H1 (cell line): ENCODE measurements at regions not wholly inside any gene's neighbourhood (a gene's known extent, or its start where the extent isn't known, plus 50 kb on each side); places are given as distances from the start of the nearest gene placed in this dataset.

Source experiments
- CTCF ChIA-PET: fragments of 300-600 bp; sonication (Branson Sonifier 250); formaldehyde crosslinking; loops from one replicate; lab custom pipeline; 2021; ENCODE audit not compliant: partially characterized antibody; lab: Charles Lee
- POLR2A ChIA-PET: fragments of 300-600 bp; sonication (Branson Sonifier 250); formaldehyde crosslinking; loops from one replicate; lab custom pipeline; 2021; ENCODE audit warnings: inconsistent platforms; ENCODE audit not compliant: partially characterized antibody; lab: Charles Lee
- DNase-seq, 2 experiments: peaks; one replicate each; pipeline versions ENCODE4 v3.0.0 to v3.0.0-alpha.2; 2010 to 2022; ENCODE audit warnings: low spot score in 2 of 2, low read depth in 1 of 2, mixed read lengths in 1 of 2
- FAIRE-seq: peaks from 2 replicates; lab custom pipeline; 2011; peaks lifted over from hg19 to GRCh38; lab: Jason Lieb, UNC
- H2AFZ ChIP-seq: 2 replicates; pipeline ENCODE4 v1.8.1; 2012; ENCODE audit warnings: low read length, inconsistent platforms
- H2AK5ac ChIP-seq: 2 replicates; pipeline ENCODE4 v1.6.1; 2013; ENCODE audit warnings: low read depth, low read length
- H2BK120ac ChIP-seq: replicated peaks from 2 replicates; pipeline ENCODE3; 2013; ENCODE audit warnings: low read depth, low read length, inconsistent platforms
- H2BK12ac ChIP-seq: 2 replicates; pipeline ENCODE4 v1.6.1; 2013; ENCODE audit warnings: low read depth, low read length
- H2BK15ac ChIP-seq: 2 replicates; pipeline ENCODE4 v1.6.1; 2013; ENCODE audit warnings: low read length
- H2BK20ac ChIP-seq: 2 replicates; pipeline ENCODE4 v1.6.1; 2013; ENCODE audit warnings: low read length
- H2BK5ac ChIP-seq: 2 replicates; pipeline ENCODE4 v1.6.1; 2013; ENCODE audit warnings: low read depth, low read length
- H3K14ac ChIP-seq: 2 replicates; pipeline ENCODE4 v1.6.1; 2013; ENCODE audit warnings: inconsistent platforms; ENCODE audit not compliant: insufficient read length
- H3K18ac ChIP-seq: 2 replicates; pipeline ENCODE4 v1.6.1; 2013; ENCODE audit warnings: low read length; ENCODE audit errors: extremely low read depth
- H3K23ac ChIP-seq: 2 replicates; pipeline ENCODE4 v1.6.1; 2013; ENCODE audit warnings: inconsistent platforms; ENCODE audit not compliant: insufficient read length
- H3K23me2 ChIP-seq: 2 replicates; pipeline ENCODE4 v1.6.1; 2013; ENCODE audit warnings: low read depth, low read length
- H3K27ac ChIP-seq: 2 replicates; pipeline ENCODE4 v1.6.1; 2011; ENCODE audit warnings: low read depth, low read length, inconsistent platforms
- H3K27me3 ChIP-seq, 4 experiments: replicated peaks in 1 of 4; 1 replicate in 1 of 4; 2 replicates in 3 of 4; pipeline versions ENCODE4 v1.6.1 to v1.8.1; 2011 to 2013; ENCODE audit warnings: low read length in 3 of 4, mild to moderate bottlenecking in 3 of 4, inconsistent platforms in 2 of 4, mixed read lengths in 2 of 4, moderate library complexity in 1 of 4; ENCODE audit not compliant: control insufficient read depth in 3 of 4, insufficient read depth in 3 of 4; ENCODE audit errors: extremely low read depth in 1 of 4
- H3K36me3 ChIP-seq, 4 experiments: 2 replicates each; pipeline versions ENCODE4 v1.6.1 to v1.8.1; 2011 to 2013; ENCODE audit warnings: mild to moderate bottlenecking in 4 of 4, low read length in 3 of 4, moderate library complexity in 2 of 4, control low read depth in 1 of 4, inconsistent platforms in 1 of 4; ENCODE audit not compliant: insufficient read depth in 4 of 4, control insufficient read depth in 2 of 4
- H3K4ac ChIP-seq: replicated peaks from 2 replicates; pipeline ENCODE3; 2013; ENCODE audit warnings: low read length, low read depth, mixed read lengths, inconsistent platforms; ENCODE audit not compliant: insufficient read length
- H3K4me1 ChIP-seq, 4 experiments: replicated peaks in 1 of 4; 1 replicate in 1 of 4; 2 replicates in 3 of 4; pipeline versions ENCODE4 v1.6.1 to v1.8.1; 2011 to 2013; ENCODE audit warnings: low read length in 3 of 4, inconsistent platforms in 2 of 4, mixed read lengths in 1 of 4; ENCODE audit not compliant: insufficient read depth in 4 of 4, control insufficient read depth in 3 of 4
- H3K4me2 ChIP-seq, 2 experiments: 2 replicates each; pipeline versions ENCODE4 v1.6.1 to v1.8.1; 2011 to 2013; ENCODE audit warnings: low read depth in 2 of 2, low read length in 2 of 2, control low read depth in 1 of 2, inconsistent platforms in 1 of 2, mild to moderate bottlenecking in 1 of 2; ENCODE audit not compliant: insufficient read depth in 1 of 2
- H3K4me3 ChIP-seq, 4 experiments: fragments of 200-600, 300-600 bp in 1 of 4; sonication (generic), shearing (Covaris generic), sonication (Bioruptor Twin) in 1 of 4; 2 replicates each; pipeline versions ENCODE4 v1.5.1 to v1.8.1; 2011 to 2016; ENCODE audit warnings: low read length in 4 of 4, low read depth in 3 of 4, control low read depth in 2 of 4, inconsistent platforms in 2 of 4, mild to moderate bottlenecking in 2 of 4, mixed read lengths in 1 of 4, moderate library complexity in 1 of 4; ENCODE audit not compliant: insufficient read depth in 2 of 4; ENCODE audit errors: extremely low read depth in 1 of 4
- H3K56ac ChIP-seq: replicated peaks from 2 replicates; pipeline ENCODE3; 2013; ENCODE audit warnings: low read depth, mild to moderate bottlenecking, mixed read lengths, low read length, inconsistent platforms; ENCODE audit not compliant: insufficient read length
- H3K79me1 ChIP-seq: 2 replicates; pipeline ENCODE4 v1.6.1; 2013; ENCODE audit warnings: low read depth, low read length, control low read depth
- H3K79me2 ChIP-seq, 2 experiments: 2 replicates each; pipeline versions ENCODE4 v1.6.1 to v1.8.1; 2012 to 2013; ENCODE audit warnings: low read length in 2 of 2, mild to moderate bottlenecking in 2 of 2, inconsistent platforms in 1 of 2; ENCODE audit not compliant: insufficient read depth in 2 of 2, control insufficient read depth in 1 of 2
- H3K9ac ChIP-seq, 4 experiments: replicated peaks in 1 of 4; 1 replicate in 1 of 4; 2 replicates in 3 of 4; pipeline versions ENCODE4 v1.6.1 to v1.8.1; 2011 to 2013; ENCODE audit warnings: low read depth in 3 of 4, low read length in 3 of 4, control low read depth in 2 of 4, mild to moderate bottlenecking in 2 of 4, moderate library complexity in 2 of 4, inconsistent platforms in 1 of 4; ENCODE audit errors: extremely low read depth in 1 of 4
- H3K9me3 ChIP-seq, 2 experiments: 2 replicates each; pipeline versions ENCODE4 v1.6.1 to v1.8.1; 2012 to 2013; ENCODE audit warnings: mild to moderate bottlenecking in 2 of 2, moderate library complexity in 2 of 2, control low read depth in 1 of 2, inconsistent platforms in 1 of 2, low read depth in 1 of 2, low read length in 1 of 2, mixed read lengths in 1 of 2; ENCODE audit not compliant: insufficient read depth in 2 of 2
- H4K20me1 ChIP-seq, 2 experiments: replicated peaks in 1 of 2; 2 replicates each; pipeline versions ENCODE3 to v1.8.1; 2011 to 2013; ENCODE audit warnings: inconsistent platforms in 2 of 2, low read length in 2 of 2, mild to moderate bottlenecking in 1 of 2; ENCODE audit not compliant: insufficient read depth in 2 of 2, control insufficient read depth in 1 of 2
- H4K5ac ChIP-seq: 2 replicates; pipeline ENCODE4 v1.6.1; 2013; ENCODE audit warnings: low read length, low read depth, mixed read lengths, inconsistent platforms; ENCODE audit not compliant: insufficient read length
- H4K8ac ChIP-seq: 2 replicates; pipeline ENCODE4 v1.8.0; 2013; ENCODE audit warnings: mild to moderate bottlenecking, moderate library complexity, low read length, inconsistent platforms; ENCODE audit not compliant: insufficient read depth; ENCODE audit errors: extremely low read depth
- H4K91ac ChIP-seq: replicated peaks from 2 replicates; pipeline ENCODE3; 2013; ENCODE audit warnings: low read length, mixed read lengths, inconsistent platforms; ENCODE audit not compliant: insufficient read length
- ASH2L ChIP-seq: fragments of 200-600, 300-600 bp; sonication (generic); IDR thresholded peaks from one replicate; pipeline ENCODE4 v1.7.1; 2017; ENCODE audit warnings: low read length
- EGR1 ChIP-seq: IDR thresholded peaks from 2 replicates; pipeline ENCODE4 v1.6.1; 2011; ENCODE audit warnings: low read depth, low read length, borderline replicate concordance
- FOSL1 ChIP-seq: IDR thresholded peaks from 2 replicates; pipeline ENCODE4 v1.6.1; 2011; ENCODE audit warnings: mild to moderate bottlenecking, low read depth, low read length, moderate library complexity; ENCODE audit not compliant: insufficient read depth
- HDAC2 ChIP-seq, 2 experiments: fragments of 300-600 bp in 1 of 2; sonication (generic) in 1 of 2; IDR thresholded peaks; 2 replicates each; pipeline ENCODE4 v1.6.1; 2011 to 2012; ENCODE audit warnings: low read depth in 2 of 2, low read length in 2 of 2, mild to moderate bottlenecking in 2 of 2, moderate library complexity in 2 of 2, borderline replicate concordance in 1 of 2, inconsistent platforms in 1 of 2
- KDM1A ChIP-seq: fragments of 200-600, 300-600 bp; sonication (generic); IDR thresholded peaks from 2 replicates; pipeline ENCODE4 v1.7.1; 2016; ENCODE audit warnings: mild to moderate bottlenecking, low read length, borderline replicate concordance
- KDM4A ChIP-seq: IDR thresholded peaks from one replicate; pipeline ENCODE4 v1.7.1; 2012; ENCODE audit warnings: low read depth, mild to moderate bottlenecking, moderate library complexity, low read length, inconsistent platforms; ENCODE audit not compliant: severe bottlenecking
- NANOG ChIP-seq: IDR thresholded peaks from 2 replicates; pipeline ENCODE4 v1.6.1; 2011; ENCODE audit warnings: low read length, low read depth, mild to moderate bottlenecking, inconsistent platforms; ENCODE audit not compliant: insufficient read depth, poor library complexity, severe bottlenecking
- NRF1 ChIP-seq: IDR thresholded peaks from 2 replicates; pipeline ENCODE4 v1.6.1; 2011; ENCODE audit warnings: mild to moderate bottlenecking, low read depth, low read length, improper control_type of control experiment
- PHF8 ChIP-seq: fragments of 200-600 bp; sonication (generic); conservative IDR thresholded peaks from 2 replicates; pipeline ENCODE4 v1.7.1; 2012; ENCODE audit warnings: low read depth, mild to moderate bottlenecking, inconsistent platforms, low read length, moderate library complexity
- RBBP5 ChIP-seq: IDR thresholded peaks from 2 replicates; pipeline ENCODE4 v1.7.1; 2012; ENCODE audit warnings: low read depth, mild to moderate bottlenecking, inconsistent platforms, low read length, moderate library complexity, borderline replicate concordance
- RFX5 ChIP-seq: IDR thresholded peaks from 2 replicates; pipeline ENCODE4 v1.6.1; 2011; ENCODE audit warnings: low read depth, low read length, improper control_type of control experiment, borderline replicate concordance
- SIRT6 ChIP-seq: IDR thresholded peaks from one replicate; pipeline ENCODE4 v1.7.1; 2012; ENCODE audit warnings: low read length, inconsistent platforms
- SP1 ChIP-seq: IDR thresholded peaks from 2 replicates; pipeline ENCODE4 v1.6.1; 2011; ENCODE audit warnings: low read depth, low read length
- TAF1 ChIP-seq: IDR thresholded peaks from 2 replicates; pipeline ENCODE4 v1.6.1; 2011; ENCODE audit warnings: mild to moderate bottlenecking, low read depth, low read length
- TBP ChIP-seq: IDR thresholded peaks from 2 replicates; pipeline ENCODE4 v1.6.1; 2011; ENCODE audit warnings: low read depth, low read length, improper control_type of control experiment
- TEAD4 ChIP-seq: IDR thresholded peaks from 2 replicates; pipeline ENCODE4 v1.6.1; 2012; ENCODE audit warnings: low read depth, low read length, inconsistent platforms, mixed read lengths
- WGBS, 2 experiments: shearing (Covaris generic) in 1 of 2; methylation state at CpG; one replicate each; pipeline versions ENCODE4 v1.1.6 to v1.1.7; 2013 to 2015; ENCODE audit warnings: low lambda C conversion rate in 2 of 2, mixed read lengths in 2 of 2, inconsistent platforms in 1 of 2, low coverage in 1 of 2, missing lambda C conversion rate in 1 of 2; ENCODE audit not compliant: insufficient replicate concordance in 2 of 2, insufficient coverage in 1 of 2, insufficient read length in 1 of 2; ENCODE audit errors: extremely low coverage in 1 of 2, missing lambda C conversion rate in 1 of 2; 5-methylcytosine and 5-hydroxymethylcytosine counted together

- H3K4ac ChIP-seq: no peak overlapping the region
- no peaks in the 10 kb centered on the region for H3K23me2 ChIP-seq
- H2BK15ac ChIP-seq: no peak overlapping the region
- no peak overlapping the region for H2BK5ac ChIP-seq
- no peak overlapping the region for H2BK20ac ChIP-seq
- H3K14ac ChIP-seq: no peak overlapping the region
- no peak overlapping the region for H3K18ac ChIP-seq
- H3K79me1 ChIP-seq: no peaks in the 10 kb centered on the region
- no peaks in the 10 kb centered on the region for H4K20me1 ChIP-seq
- no peak overlapping the region for H3K23ac ChIP-seq
- ChIA-PET POLR2A (no interaction called here), CTCF (no interaction called here)
- H2BK12ac ChIP-seq: 0 out of 2 replicates have a peak overlapping the region, but pooled peaks have one; percentile 50
- H4K8ac ChIP-seq: no peak overlapping the region
- H3K36me3 ChIP-seq: no peaks in the 10 kb centered on the region
- no peak overlapping the region for H2AFZ ChIP-seq
- no peak overlapping the region for H3K4me3 ChIP-seq
- no peak overlapping the region for H2BK120ac ChIP-seq
- DNase-seq (no peak), FAIRE-seq (no peak)
- 88% methylated on average over 2 of the region's 2 CpGs; no CpG with 5 or more reads in 1 of the 2 experiments for WGBS, 2 experiments
- no peaks in the 10 kb centered on the region for H3K79me2 ChIP-seq
- no peak overlapping the region for H3K27ac ChIP-seq
- no peak overlapping the region for H2AK5ac ChIP-seq
- H3K56ac ChIP-seq: no peak overlapping the region
- H3K4me1 ChIP-seq: peaks cover 0 to 2% (median 0%) of the 10 kb centered on the region in 4 experiments; a peak in 1 of 7 replicates
- no peak overlapping the region for H4K5ac ChIP-seq
- no peak overlapping the region for H4K91ac ChIP-seq
- H3K9ac ChIP-seq: no peak overlapping the region
- no peaks in the 10 kb centered on the region for H3K27me3 ChIP-seq
- H3K9me3 ChIP-seq: no peaks in the 10 kb centered on the region
- no peak overlapping the region for H3K4me2 ChIP-seq
- TF ChIP-seq TBP (no peak), TEAD4 (no peak), KDM1A (no peak), KDM4A (no peak), HDAC2 (IDR thresholded peaks at IDR 0.05; ENCODE audit: borderline replicate concordance in 1 of 2, low read depth in 2 of 2, low read length in 2 of 2) (no peak), SP1 (no peak), NANOG (no peak), ASH2L (no peak), FOSL1 (no peak), EGR1 (no peak), RFX5 (no peak), PHF8 (no peak), RBBP5 (no peak), NRF1 (no peak), SIRT6 (no peak), TAF1 (no peak)
These were observed 480.3 kb downstream of the NXPH1 start for GRCh38 chr7:8913682-8914081.
